A673 (cell line): ENCODE measurements at regions not wholly inside any gene's neighbourhood (a gene's known extent, or its start where the extent isn't known, plus 50 kb on each side); places are given as distances from the start of the nearest gene placed in this dataset.

ENCODE experiments used
- BruUV-seq: library from RNA; stranded (reverse); fragments of 400-500 nt; replicated peaks from 2 replicates; lab custom pipeline; 2021; lab: Mats Ljungman, UMichigan
- CTCF ChIA-PET: fragments of 300-600 bp; sonication (Branson Sonifier 250); formaldehyde crosslinking; loops from one replicate; lab custom pipeline; 2022; ENCODE audit warnings: antibody characterized with exemption; lab: Charles Lee
- POLR2A ChIA-PET: fragments of 300-600 bp; sonication (Branson Sonifier 250); formaldehyde crosslinking; loops from one replicate; lab custom pipeline; 2022; ENCODE audit warnings: antibody characterized with exemption; ENCODE audit not compliant: low non-redundant PET; lab: Charles Lee
- DNase-seq: peaks from one replicate; pipeline ENCODE4 v3.0.0-alpha.2; 2015; ENCODE audit warnings: low spot score
- H3K27ac ChIP-seq: fragments of 200-600 bp; sonication (generic); 2 replicates; pipeline ENCODE4 v1.5.1; 2016; ENCODE audit warnings: mixed run types, low read depth, mild to moderate bottlenecking, mixed read lengths, antibody characterized with exemption, low read length; ENCODE audit not compliant: poor library complexity, severe bottlenecking
- H3K27me3 ChIP-seq: fragments of 200-600 bp; sonication (generic); replicated peaks from 2 replicates; pipeline ENCODE4 v1.6.1; 2017; ENCODE audit warnings: mixed run types, low read depth, mild to moderate bottlenecking, mixed read lengths, antibody characterized with exemption, low read length; ENCODE audit not compliant: insufficient read depth, poor library complexity
- H3K36me3 ChIP-seq: fragments of 200-600 bp; sonication (generic); 2 replicates; pipeline ENCODE4 v1.6.1; 2016; ENCODE audit warnings: mixed run types, mild to moderate bottlenecking, mixed read lengths, antibody characterized with exemption, low read length; ENCODE audit not compliant: insufficient read depth, poor library complexity, severe bottlenecking
- H3K4me1 ChIP-seq: fragments of 200-600 bp; sonication (generic); 2 replicates; pipeline ENCODE4 v1.6.1; 2017; ENCODE audit warnings: mixed run types, mild to moderate bottlenecking, mixed read lengths, antibody characterized with exemption, low read length; ENCODE audit not compliant: insufficient read depth, poor library complexity, severe bottlenecking
- H3K4me3 ChIP-seq: fragments of 200-600 bp; sonication (generic); 2 replicates; pipeline ENCODE4 v1.5.1; 2016; ENCODE audit warnings: low read depth, mixed run types, mild to moderate bottlenecking, mixed read lengths, low read length; ENCODE audit not compliant: poor library complexity, severe bottlenecking
- H3K9me3 ChIP-seq: fragments of 200-600 bp; sonication (generic); 2 replicates; pipeline ENCODE4 v1.6.1; 2016; ENCODE audit warnings: mixed run types, low read depth, mild to moderate bottlenecking, mixed read lengths, antibody characterized with exemption, low read length; ENCODE audit not compliant: poor library complexity, severe bottlenecking
- EZH2 ChIP-seq: fragments of 200-600 bp; sonication (generic); IDR thresholded peaks from 2 replicates; pipeline ENCODE4 v1.6.1; 2017; ENCODE audit warnings: borderline replicate concordance, low read depth, mild to moderate bottlenecking, mixed read lengths, antibody characterized with exemption, low read length; ENCODE audit not compliant: poor library complexity, severe bottlenecking
- intact Hi-C: fragments of 100-400 bp; cut with micrococcal nuclease; formaldehyde crosslinking; loops from one replicate; pipeline ENCODE4 v1.10.0; 2022; ENCODE audit not compliant: unreplicated experiment
- TF ChIP-seq, protein P1 (sequence below): fragments of 300-800, 200-600 bp; sonication (generic); conservative IDR thresholded peaks from 2 replicates; pipeline ENCODE4 v1.5.1; 2017; ENCODE audit warnings: low read depth, mild to moderate bottlenecking, antibody characterized with exemption, low read length, moderate library complexity, mixed read lengths

DNA sequence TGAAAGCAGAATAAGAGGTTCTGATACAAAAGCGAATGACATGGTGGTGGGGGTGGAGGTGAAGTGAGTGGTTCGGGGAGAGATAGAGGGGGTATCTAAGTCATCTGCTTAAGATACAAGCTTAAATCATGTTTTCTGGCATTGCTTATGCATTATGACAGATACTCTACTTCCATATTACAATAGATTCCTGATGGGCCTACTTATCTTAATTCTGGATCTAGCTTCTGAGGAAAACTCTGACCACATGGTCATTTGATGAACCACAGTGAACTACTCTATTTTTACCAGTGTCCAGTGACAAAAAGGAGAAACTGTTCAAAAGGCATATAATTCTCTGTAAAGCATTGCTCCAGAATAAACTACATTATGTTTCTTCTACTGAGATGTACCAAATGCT lies 673.7 kb upstream of the CCDC54 start:
- BruUV-seq = no TSS peak
- no peaks in the 10 kb centered on the region for H3K9me3 ChIP-seq

DNA sequence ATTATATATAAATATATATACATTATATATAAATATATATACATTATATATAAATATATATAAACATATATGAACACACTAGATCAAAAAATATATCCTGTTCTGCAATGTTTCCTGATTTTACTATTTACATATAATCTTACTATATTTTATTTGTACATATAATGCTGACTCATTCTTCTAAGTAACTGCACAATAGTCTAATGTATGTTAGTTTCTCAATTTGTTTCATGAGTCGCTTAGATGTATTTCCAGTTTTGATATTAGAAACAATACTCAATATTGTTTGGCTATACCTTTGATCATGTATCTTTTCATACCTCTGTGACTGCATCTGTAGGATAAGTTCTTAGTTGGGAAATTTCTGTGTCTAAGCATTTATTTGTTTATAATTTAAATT lies 669.9 kb upstream of the CCDC54 start:
- Histone ChIP-seq H3K36me3 (no peaks in the 10 kb centered on the region), H3K9me3 (no peaks in the 10 kb centered on the region), H3K4me1 (peaks cover 26% of the 10 kb centered on the region), H3K4me3 (no peak overlapping the region), H3K27me3 (no peaks in the 10 kb centered on the region), H3K27ac (no peak overlapping the region)
- BruUV-seq = no TSS peak
- TF ChIP-seq, protein P1, sequence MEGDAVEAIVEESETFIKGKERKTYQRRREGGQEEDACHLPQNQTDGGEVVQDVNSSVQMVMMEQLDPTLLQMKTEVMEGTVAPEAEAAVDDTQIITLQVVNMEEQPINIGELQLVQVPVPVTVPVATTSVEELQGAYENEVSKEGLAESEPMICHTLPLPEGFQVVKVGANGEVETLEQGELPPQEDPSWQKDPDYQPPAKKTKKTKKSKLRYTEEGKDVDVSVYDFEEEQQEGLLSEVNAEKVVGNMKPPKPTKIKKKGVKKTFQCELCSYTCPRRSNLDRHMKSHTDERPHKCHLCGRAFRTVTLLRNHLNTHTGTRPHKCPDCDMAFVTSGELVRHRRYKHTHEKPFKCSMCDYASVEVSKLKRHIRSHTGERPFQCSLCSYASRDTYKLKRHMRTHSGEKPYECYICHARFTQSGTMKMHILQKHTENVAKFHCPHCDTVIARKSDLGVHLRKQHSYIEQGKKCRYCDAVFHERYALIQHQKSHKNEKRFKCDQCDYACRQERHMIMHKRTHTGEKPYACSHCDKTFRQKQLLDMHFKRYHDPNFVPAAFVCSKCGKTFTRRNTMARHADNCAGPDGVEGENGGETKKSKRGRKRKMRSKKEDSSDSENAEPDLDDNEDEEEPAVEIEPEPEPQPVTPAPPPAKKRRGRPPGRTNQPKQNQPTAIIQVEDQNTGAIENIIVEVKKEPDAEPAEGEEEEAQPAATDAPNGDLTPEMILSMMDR = no peak
- TF ChIP-seq EZH2 = no peak
- POLR2A ChIA-PET = no interaction called here
- intact Hi-C loops = no loop called here
- DNase-seq = no peak
- CTCF ChIA-PET = no interaction called here

More for the DNA sequence above, 673.7 kb upstream of the CCDC54 start:
- intact Hi-C loops = no loop called here
- no peaks in the 10 kb centered on the region for H3K27me3 ChIP-seq
- ChIA-PET CTCF (no interaction called here), POLR2A (no interaction called here)
- H3K36me3 ChIP-seq = no peaks in the 10 kb centered on the region
- TF ChIP-seq EZH2 = no peak
- TF ChIP-seq, protein P1 = no peak
- DNase-seq = no peak
- no peak overlapping the region for H3K4me3 ChIP-seq
- H3K4me1 ChIP-seq = no peaks in the 10 kb centered on the region
- H3K27ac ChIP-seq = no peak overlapping the region

DNA sequence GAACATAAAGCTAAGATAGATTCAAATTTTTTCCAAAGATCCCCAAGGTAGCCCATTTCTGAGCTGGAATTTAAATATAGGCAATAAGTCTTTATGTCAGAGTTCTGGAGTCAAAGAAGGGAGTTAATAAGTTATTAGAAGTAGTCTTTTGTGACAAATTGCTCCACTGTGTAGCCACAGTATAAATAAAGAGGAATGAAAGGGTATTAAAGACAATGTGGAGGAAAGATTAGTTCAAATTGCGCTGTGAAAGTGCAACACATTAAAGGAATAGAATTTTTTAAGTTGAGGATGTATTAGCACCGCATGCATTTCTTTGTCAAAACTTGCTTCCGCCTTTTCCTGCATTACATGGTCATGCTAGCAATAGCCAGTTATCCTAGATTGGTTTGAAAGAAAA lies 666.6 kb upstream of the CCDC54 start:
- ChIA-PET POLR2A (no interaction called here), CTCF (no interaction called here)
- Histone ChIP-seq H3K27me3 (no peaks in the 10 kb centered on the region), H3K4me1 (peaks cover 30% of the 10 kb centered on the region), H3K4me3 (no peak overlapping the region), H3K9me3 (peaks cover 11% of the 10 kb centered on the region), H3K36me3 (peaks cover 13% of the 10 kb centered on the region), H3K27ac (peak overlapping the region; percentile 75)
- intact Hi-C loops = loop anchor here (2.0 to 10.0 kb wide), 2 partner anchors 76 to 626 kb away; no protein-coding TSS in a partner anchor
- TF ChIP-seq, protein P1 = no peak
- no peak for TF ChIP-seq EZH2
- BruUV-seq = no TSS peak
- peak; percentile 66 for DNase-seq
